Neural progenitor cell (in vitro differentiated cells): ENCODE measurements at regions not wholly inside any gene's neighbourhood (a gene's known extent, or its start where the extent isn't known, plus 50 kb on each side); places are given as distances from the start of the nearest gene placed in this dataset.
"Not testable (repeated sequence)": the region's sequence is repeated elsewhere in the genome, so short reads cannot be mapped to it uniquely, and the experiment has no call there.

Source experiments
- DNase-seq: peaks from one replicate; pipeline ENCODE4 v3.0.0-alpha.2; 2016; ENCODE audit warnings: low spot score
- H2AFZ ChIP-seq: fragments of 200-600 bp; sonication (generic); replicated peaks from 2 replicates; pipeline ENCODE4 v1.6.1; 2016; ENCODE audit warnings: antibody characterized with exemption
- H3F3A ChIP-seq: fragments of 200-600 bp; sonication (generic); 2 replicates; pipeline ENCODE4 v1.6.1; 2016; ENCODE audit warnings: antibody characterized with exemption, low read depth
- H3K27ac ChIP-seq: fragments of 200-600 bp; sonication (generic); 2 replicates; pipeline ENCODE4 v1.5.1; 2016; ENCODE audit warnings: mild to moderate bottlenecking
- H3K27me3 ChIP-seq: fragments of 200-600 bp; sonication (generic); 2 replicates; pipeline ENCODE4 v1.6.1; 2016; ENCODE audit warnings: mild to moderate bottlenecking, moderate library complexity
- H3K36me3 ChIP-seq: fragments of 200-600 bp; sonication (generic); 2 replicates; pipeline ENCODE4 v1.5.1; 2016
- H3K4me1 ChIP-seq: fragments of 200-600 bp; sonication (generic); 2 replicates; pipeline ENCODE4 v1.6.1; 2016; ENCODE audit warnings: mixed run types
- H3K4me2 ChIP-seq: fragments of 200-600 bp; sonication (generic); 2 replicates; pipeline ENCODE4 v1.6.1; 2016
- H3K4me3 ChIP-seq: fragments of 200-600 bp; sonication (generic); 2 replicates; pipeline ENCODE4 v1.5.1; 2016
- H3K79me2 ChIP-seq: fragments of 200-600 bp; sonication (generic); 2 replicates; pipeline ENCODE4 v1.6.1; 2016; ENCODE audit warnings: low read depth
- H3K9ac ChIP-seq: fragments of 200-600 bp; sonication (generic); 2 replicates; pipeline ENCODE4 v1.6.1; 2016
- H3K9me3 ChIP-seq: fragments of 200-600 bp; sonication (generic); 2 replicates; pipeline ENCODE4 v1.5.1; 2016; ENCODE audit warnings: low read depth
- H4K20me1 ChIP-seq: fragments of 200-600 bp; sonication (generic); 2 replicates; pipeline ENCODE4 v1.6.1; 2016; ENCODE audit warnings: low read depth
- H3K27ac Mint-ChIP-seq: 3 replicates; pipeline ENCODE4 v1.8.0; 2021; ENCODE audit warnings: mixed read lengths
- H3K27me3 Mint-ChIP-seq: 2 replicates; pipeline ENCODE4 v1.8.0; 2022; ENCODE audit warnings: low read depth, mild to moderate bottlenecking, inconsistent platforms, moderate library complexity, mixed read lengths; ENCODE audit not compliant: insufficient read depth
- H3K36me3 Mint-ChIP-seq: 3 replicates; pipeline ENCODE4 v1.8.0; 2021; ENCODE audit warnings: mixed read lengths
- H3K4me1 Mint-ChIP-seq: 3 replicates; pipeline ENCODE4 v1.8.0; 2021; ENCODE audit warnings: mixed read lengths
- H3K4me3 Mint-ChIP-seq: 3 replicates; pipeline ENCODE4 v1.8.0; 2021; ENCODE audit warnings: mild to moderate bottlenecking, moderate library complexity, mixed read lengths
- H3K9me3 Mint-ChIP-seq: 3 replicates; pipeline ENCODE4 v1.8.0; 2020; ENCODE audit warnings: mixed read lengths

GRCh38 chr7:75201606-75202079 lies 109.3 kb downstream of the GTF2IRD2B start:
- not testable (repeated sequence) for H3K27ac ChIP-seq

GRCh38 chr7:75205367-75206085 lies 113.1 kb downstream of the GTF2IRD2B start:
- not testable (repeated sequence) for H3K4me1 Mint-ChIP-seq, H3K9ac ChIP-seq, H3K4me3 ChIP-seq, H3K9me3 ChIP-seq, H3F3A ChIP-seq, H4K20me1 ChIP-seq, H3K4me1 ChIP-seq, H3K36me3 ChIP-seq, H3K27me3 Mint-ChIP-seq, H2AFZ ChIP-seq, H3K36me3 Mint-ChIP-seq, H3K4me2 ChIP-seq, H3K4me3 Mint-ChIP-seq, DNase-seq, H3K27me3 ChIP-seq, H3K79me2 ChIP-seq, H3K27ac Mint-ChIP-seq, H3K9me3 Mint-ChIP-seq, H3K27ac ChIP-seq

More at GRCh38 chr7:75201606-75202079, 109.3 kb downstream of the GTF2IRD2B start:
- H3K27me3 ChIP-seq, H3K79me2 ChIP-seq, H3K4me2 ChIP-seq, H3K36me3 ChIP-seq, H2AFZ ChIP-seq, H3K4me3 ChIP-seq, H4K20me1 ChIP-seq, H3K9me3 Mint-ChIP-seq, H3K27ac Mint-ChIP-seq, DNase-seq, H3K4me1 Mint-ChIP-seq, H3K9me3 ChIP-seq, H3K9ac ChIP-seq, H3K4me1 ChIP-seq, H3K4me3 Mint-ChIP-seq, H3K36me3 Mint-ChIP-seq, H3K27me3 Mint-ChIP-seq, H3F3A ChIP-seq: not testable (repeated sequence)

- not testable (repeated sequence) for H3K9ac ChIP-seq, H4K20me1 ChIP-seq, H2AFZ ChIP-seq, H3K4me3 Mint-ChIP-seq, H3K27ac ChIP-seq, H3K4me3 ChIP-seq, H3K36me3 ChIP-seq, H3K4me1 Mint-ChIP-seq, H3K27ac Mint-ChIP-seq, DNase-seq, H3K27me3 ChIP-seq, H3F3A ChIP-seq, H3K36me3 Mint-ChIP-seq, H3K9me3 ChIP-seq, H3K27me3 Mint-ChIP-seq, H3K9me3 Mint-ChIP-seq, H3K4me1 ChIP-seq, H3K4me2 ChIP-seq, H3K79me2 ChIP-seq
Observed at GRCh38 chr7:75215460-75215859, 123.1 kb downstream of the GTF2IRD2B start.

- H3K9ac ChIP-seq, H3K27me3 Mint-ChIP-seq, DNase-seq, H3K27me3 ChIP-seq, H4K20me1 ChIP-seq, H3F3A ChIP-seq, H3K4me2 ChIP-seq, H3K36me3 ChIP-seq, H3K27ac ChIP-seq, H3K27ac Mint-ChIP-seq, H3K4me3 Mint-ChIP-seq, H3K4me1 Mint-ChIP-seq, H3K9me3 Mint-ChIP-seq, H2AFZ ChIP-seq, H3K4me1 ChIP-seq, H3K9me3 ChIP-seq, H3K4me3 ChIP-seq, H3K36me3 Mint-ChIP-seq, H3K79me2 ChIP-seq: not testable (repeated sequence)
Observed at GRCh38 chr7:75216963-75217362, 124.6 kb downstream of the GTF2IRD2B start.

- not testable (repeated sequence) for H3K9me3 ChIP-seq, H3K4me3 ChIP-seq, H4K20me1 ChIP-seq, H3K4me2 ChIP-seq, H3K27me3 ChIP-seq, H3K27ac Mint-ChIP-seq, H3K36me3 ChIP-seq, H3K4me1 Mint-ChIP-seq, H3K27me3 Mint-ChIP-seq, H2AFZ ChIP-seq, H3K9me3 Mint-ChIP-seq, H3F3A ChIP-seq, H3K9ac ChIP-seq, H3K79me2 ChIP-seq, H3K27ac ChIP-seq, H3K4me3 Mint-ChIP-seq, H3K36me3 Mint-ChIP-seq, H3K4me1 ChIP-seq, DNase-seq
Observed at GRCh38 chr7:75226102-75226501, 133.7 kb downstream of the GTF2IRD2B start.

- not testable (repeated sequence) for H2AFZ ChIP-seq, H4K20me1 ChIP-seq, H3F3A ChIP-seq, H3K9me3 Mint-ChIP-seq, H3K27ac Mint-ChIP-seq, H3K27me3 Mint-ChIP-seq, H3K4me1 ChIP-seq, H3K36me3 ChIP-seq, H3K27ac ChIP-seq, H3K4me1 Mint-ChIP-seq, H3K4me3 ChIP-seq, H3K4me2 ChIP-seq, H3K27me3 ChIP-seq, H3K4me3 Mint-ChIP-seq, H3K79me2 ChIP-seq, DNase-seq, H3K36me3 Mint-ChIP-seq, H3K9me3 ChIP-seq, H3K9ac ChIP-seq
Observed at GRCh38 chr7:75229558-75229957, 137.2 kb downstream of the GTF2IRD2B start.

DNA sequence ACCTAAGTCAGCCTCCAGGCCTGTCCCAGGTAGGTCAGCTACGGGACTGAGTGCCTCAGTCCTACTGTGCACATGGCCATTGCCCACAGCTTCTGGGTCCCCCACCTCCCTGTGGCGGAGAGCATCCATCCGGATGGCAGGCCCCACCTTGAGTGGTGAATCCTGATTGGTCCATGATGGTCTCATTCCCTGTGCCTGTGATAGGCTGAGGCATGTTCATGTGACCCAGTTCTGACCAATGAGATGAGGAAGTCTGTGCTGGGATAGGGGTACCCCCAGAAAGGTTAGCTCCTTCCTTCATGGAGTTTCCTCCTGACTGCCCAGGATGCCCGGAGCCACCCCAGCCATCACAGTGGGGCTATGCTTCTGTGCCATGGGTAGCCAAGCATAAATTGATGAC lies 138.2 kb downstream of the GTF2IRD2B start:
- not testable (repeated sequence) for H4K20me1 ChIP-seq, DNase-seq, H3F3A ChIP-seq, H3K9me3 ChIP-seq, H3K9ac ChIP-seq, H3K4me1 ChIP-seq, H3K27ac ChIP-seq, H3K36me3 Mint-ChIP-seq, H3K79me2 ChIP-seq, H3K27me3 ChIP-seq, H2AFZ ChIP-seq, H3K27ac Mint-ChIP-seq, H3K4me3 ChIP-seq, H3K4me2 ChIP-seq, H3K4me1 Mint-ChIP-seq, H3K9me3 Mint-ChIP-seq, H3K4me3 Mint-ChIP-seq, H3K27me3 Mint-ChIP-seq, H3K36me3 ChIP-seq

DNA sequence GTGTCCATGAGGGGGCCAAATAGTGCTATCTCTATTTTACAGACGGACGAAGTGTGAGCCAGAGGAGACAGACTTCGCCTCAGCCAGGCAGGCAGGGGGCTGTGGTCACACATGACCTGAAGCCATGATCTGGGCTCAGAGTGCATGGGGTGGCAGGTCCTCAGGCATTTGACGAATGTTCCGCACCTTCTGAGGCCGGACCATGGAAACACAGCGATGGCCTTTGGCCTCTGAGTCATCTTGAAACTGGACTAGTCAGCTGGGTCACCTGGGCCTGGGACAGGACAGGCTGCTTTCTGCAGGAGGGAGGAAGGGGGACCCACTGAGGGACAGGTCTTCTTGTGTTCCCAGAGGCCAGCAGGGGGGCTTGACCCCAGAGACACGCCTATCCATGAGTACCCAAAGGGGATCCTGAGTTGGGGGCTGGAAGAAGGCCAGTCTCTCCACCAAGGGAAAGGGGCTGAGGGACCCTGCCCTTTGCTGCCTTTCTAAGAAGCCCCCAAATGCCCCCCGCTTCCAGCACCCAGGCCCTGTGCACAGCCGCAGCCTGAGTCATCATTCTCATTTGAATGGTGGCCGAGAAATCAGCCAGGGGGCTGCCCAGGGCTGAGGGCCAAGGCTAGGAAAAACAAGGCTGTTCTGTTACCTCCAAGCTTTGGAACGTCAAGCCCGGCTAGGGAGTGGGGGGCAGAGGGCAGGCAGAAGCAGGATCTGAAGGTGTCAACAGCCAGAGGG lies 142.9 kb downstream of the GTF2IRD2B start:
- not testable (repeated sequence) for H3K9me3 Mint-ChIP-seq, DNase-seq, H3F3A ChIP-seq, H3K27me3 Mint-ChIP-seq, H3K27ac ChIP-seq, H3K27me3 ChIP-seq, H3K4me3 Mint-ChIP-seq, H2AFZ ChIP-seq, H3K4me1 ChIP-seq, H3K27ac Mint-ChIP-seq, H3K79me2 ChIP-seq, H3K36me3 ChIP-seq, H3K4me2 ChIP-seq, H3K9ac ChIP-seq, H3K4me3 ChIP-seq, H3K9me3 ChIP-seq, H3K4me1 Mint-ChIP-seq, H4K20me1 ChIP-seq, H3K36me3 Mint-ChIP-seq
